Prostate gland (tissue), 2 donors: ENCODE measurements at regions not wholly inside any gene's neighbourhood (a gene's known extent, or its start where the extent isn't known, plus 50 kb on each side); places are given as distances from the start of the nearest gene placed in this dataset.

Source experiments
- CTCF ChIP-seq, 4 experiments: fragments of 200-600 bp in 2 of 4; fragments of 450-650 bp in 2 of 4; sonication (generic) in 2 of 4; IDR thresholded peaks; 1 replicate in 3 of 4; 2 replicates in 1 of 4; pipeline ENCODE4 v1.5.1; 2016 to 2019; ENCODE audit warnings: antibody characterized with exemption in 4 of 4, mild to moderate bottlenecking in 2 of 4, moderate library complexity in 2 of 4
- POLR2A ChIP-seq: fragments of 450-650 bp; IDR thresholded peaks from one replicate; pipeline ENCODE4 v1.6.1; 2016; ENCODE audit warnings: antibody characterized with exemption, mild to moderate bottlenecking

GRCh38 chr17:77893144-77894044 is 65.1 kb upstream of the TNRC6C start:
- TF ChIP-seq POLR2A (no peak), CTCF (IDR thresholded peaks at IDR 0.05) (no peak)
